ENCODE measurements at regions not wholly inside any gene's neighbourhood (a gene's known extent, or its start where the extent isn't known, plus 50 kb on each side); places are given as distances from the start of the nearest gene placed in this dataset.

DNA sequence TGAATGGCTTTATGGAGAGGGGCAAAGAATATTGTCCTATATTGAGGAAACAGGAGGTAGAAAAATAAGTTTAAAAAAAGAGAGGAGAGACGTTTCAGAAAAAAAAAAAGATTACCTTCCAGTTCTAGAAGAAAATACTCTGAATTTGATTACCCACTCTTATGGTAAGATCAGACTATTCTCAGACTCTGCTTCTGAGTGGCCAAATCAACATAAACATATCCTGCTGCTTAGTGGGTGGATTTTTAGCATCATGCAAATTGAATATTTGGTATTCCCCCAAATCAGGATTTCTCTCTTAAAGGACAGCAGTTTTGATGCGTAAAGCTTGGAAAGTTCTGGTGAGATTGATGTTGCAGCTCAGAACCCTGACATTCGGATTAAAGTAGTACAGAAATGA is 946.6 kb downstream of the TFAP2A start:
- TF ChIP-seq, protein P1, sequence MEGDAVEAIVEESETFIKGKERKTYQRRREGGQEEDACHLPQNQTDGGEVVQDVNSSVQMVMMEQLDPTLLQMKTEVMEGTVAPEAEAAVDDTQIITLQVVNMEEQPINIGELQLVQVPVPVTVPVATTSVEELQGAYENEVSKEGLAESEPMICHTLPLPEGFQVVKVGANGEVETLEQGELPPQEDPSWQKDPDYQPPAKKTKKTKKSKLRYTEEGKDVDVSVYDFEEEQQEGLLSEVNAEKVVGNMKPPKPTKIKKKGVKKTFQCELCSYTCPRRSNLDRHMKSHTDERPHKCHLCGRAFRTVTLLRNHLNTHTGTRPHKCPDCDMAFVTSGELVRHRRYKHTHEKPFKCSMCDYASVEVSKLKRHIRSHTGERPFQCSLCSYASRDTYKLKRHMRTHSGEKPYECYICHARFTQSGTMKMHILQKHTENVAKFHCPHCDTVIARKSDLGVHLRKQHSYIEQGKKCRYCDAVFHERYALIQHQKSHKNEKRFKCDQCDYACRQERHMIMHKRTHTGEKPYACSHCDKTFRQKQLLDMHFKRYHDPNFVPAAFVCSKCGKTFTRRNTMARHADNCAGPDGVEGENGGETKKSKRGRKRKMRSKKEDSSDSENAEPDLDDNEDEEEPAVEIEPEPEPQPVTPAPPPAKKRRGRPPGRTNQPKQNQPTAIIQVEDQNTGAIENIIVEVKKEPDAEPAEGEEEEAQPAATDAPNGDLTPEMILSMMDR (conservative IDR thresholded peaks at IDR 0.05; ENCODE audit: low read depth, low read length) = no peak
- TF ChIP-seq EZH2 (IDR thresholded peaks at IDR 0.05; ENCODE audit: borderline replicate concordance, low read depth, low read length, poor library complexity, severe bottlenecking) = no peak

DNA sequence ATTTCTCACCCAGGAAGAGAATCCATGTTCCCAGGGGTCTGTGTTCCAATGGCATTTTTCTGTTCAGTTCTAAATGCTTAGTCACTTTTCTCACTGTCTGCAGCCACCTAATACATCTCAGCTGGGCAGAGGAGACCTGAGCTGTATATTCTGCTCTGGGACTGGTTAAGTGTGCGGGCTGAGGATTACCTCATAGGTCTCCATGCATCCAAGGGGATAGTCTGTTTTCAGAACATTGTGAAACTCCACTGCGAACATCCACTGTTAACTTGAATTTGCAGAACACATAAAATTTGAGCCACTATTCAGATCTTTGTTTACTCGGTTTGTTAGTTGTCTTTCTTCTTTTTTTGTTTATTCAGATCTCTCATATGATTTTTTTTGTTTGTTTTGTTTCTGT is 947.1 kb downstream of the TFAP2A start:
- Histone ChIP-seq H3K27ac (ENCODE audit: low read depth, low read length, poor library complexity, severe bottlenecking) (no peak overlapping the region), H3K9me3 (ENCODE audit: low read depth, low read length, poor library complexity, severe bottlenecking) (no peaks in the 10 kb centered on the region), H3K27me3 (replicated peaks; ENCODE audit: insufficient read depth, low read depth, low read length, poor library complexity) (no peaks in the 10 kb centered on the region), H3K4me1 (ENCODE audit: insufficient read depth, low read length, poor library complexity, severe bottlenecking) (no peaks in the 10 kb centered on the region), H3K4me3 (ENCODE audit: low read depth, low read length, poor library complexity, severe bottlenecking) (no peak overlapping the region), H3K36me3 (ENCODE audit: insufficient read depth, low read length, poor library complexity, severe bottlenecking) (no peaks in the 10 kb centered on the region)
- ChIA-PET CTCF (no interaction called here), POLR2A (ENCODE audit: low non-redundant PET) (no interaction called here)
- intact Hi-C loops (cut with micrococcal nuclease; ENCODE audit: unreplicated experiment) = no loop called here
- BruUV-seq (replicated peaks) = no TSS peak
- TF ChIP-seq, protein P1 (conservative IDR thresholded peaks at IDR 0.05; ENCODE audit: low read depth, low read length) = no peak
- no peak for TF ChIP-seq EZH2 (IDR thresholded peaks at IDR 0.05; ENCODE audit: borderline replicate concordance, low read depth, low read length, poor library complexity, severe bottlenecking)
- no peak for DNase-seq (ENCODE audit: low spot score)

More for the DNA sequence above, 946.6 kb downstream of the TFAP2A start:
- no peak overlapping the region for H3K27ac ChIP-seq (ENCODE audit: low read depth, low read length, poor library complexity, severe bottlenecking)
- POLR2A ChIA-PET (ENCODE audit: low non-redundant PET) = no interaction called here
- CTCF ChIA-PET = no interaction called here
- H3K27me3 ChIP-seq (replicated peaks; ENCODE audit: insufficient read depth, low read depth, low read length, poor library complexity) = no peaks in the 10 kb centered on the region
- H3K4me1 ChIP-seq (ENCODE audit: insufficient read depth, low read length, poor library complexity, severe bottlenecking) = no peaks in the 10 kb centered on the region
- DNase-seq (ENCODE audit: low spot score) = no peak
- intact Hi-C loops (cut with micrococcal nuclease; ENCODE audit: unreplicated experiment) = no loop called here
- no TSS peak for BruUV-seq (replicated peaks)
- no peak overlapping the region for H3K4me3 ChIP-seq (ENCODE audit: low read depth, low read length, poor library complexity, severe bottlenecking)
- no peaks in the 10 kb centered on the region for H3K9me3 ChIP-seq (ENCODE audit: low read depth, low read length, poor library complexity, severe bottlenecking)
- no peaks in the 10 kb centered on the region for H3K36me3 ChIP-seq (ENCODE audit: insufficient read depth, low read length, poor library complexity, severe bottlenecking)

DNA sequence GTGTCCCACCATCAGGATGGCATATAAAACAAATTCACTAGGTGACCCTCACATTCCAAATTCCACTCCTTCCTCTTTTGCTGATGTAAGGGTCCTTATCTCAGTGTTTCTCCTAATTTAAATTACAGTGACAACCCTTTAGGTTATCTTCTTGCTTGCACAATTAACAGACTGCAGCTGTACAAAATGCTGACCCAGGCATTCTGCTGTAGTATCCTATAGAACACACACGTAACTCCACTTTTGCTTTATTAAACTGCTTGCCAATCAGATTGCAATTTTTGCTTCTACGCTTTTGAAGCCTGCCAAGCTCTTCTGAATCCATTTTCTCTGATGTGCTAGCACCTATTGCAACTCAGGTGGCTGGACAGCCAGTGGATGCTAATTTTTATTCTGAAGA is 950.3 kb downstream of the TFAP2A start:
- Histone ChIP-seq H3K4me3 (ENCODE audit: low read depth, low read length, poor library complexity, severe bottlenecking) (no peak overlapping the region), H3K9me3 (ENCODE audit: low read depth, low read length, poor library complexity, severe bottlenecking) (no peaks in the 10 kb centered on the region), H3K4me1 (ENCODE audit: insufficient read depth, low read length, poor library complexity, severe bottlenecking) (no peaks in the 10 kb centered on the region), H3K27ac (ENCODE audit: low read depth, low read length, poor library complexity, severe bottlenecking) (no peak overlapping the region), H3K27me3 (replicated peaks; ENCODE audit: insufficient read depth, low read depth, low read length, poor library complexity) (no peaks in the 10 kb centered on the region), H3K36me3 (ENCODE audit: insufficient read depth, low read length, poor library complexity, severe bottlenecking) (no peaks in the 10 kb centered on the region)
- POLR2A ChIA-PET (ENCODE audit: low non-redundant PET) = no interaction called here
- no peak for TF ChIP-seq EZH2 (IDR thresholded peaks at IDR 0.05; ENCODE audit: borderline replicate concordance, low read depth, low read length, poor library complexity, severe bottlenecking)
- TF ChIP-seq, protein P1 (conservative IDR thresholded peaks at IDR 0.05; ENCODE audit: low read depth, low read length) = no peak
- CTCF ChIA-PET = no interaction called here
- BruUV-seq (replicated peaks) = no TSS peak
- intact Hi-C loops (cut with micrococcal nuclease; ENCODE audit: unreplicated experiment) = no loop called here
- no peak for DNase-seq (ENCODE audit: low spot score)

All from A673 (cell line).